Neutrophil (primary cell): ENCODE measurements at regions not wholly inside any gene's neighbourhood (a gene's known extent, or its start where the extent isn't known, plus 50 kb on each side); places are given as distances from the start of the nearest gene placed in this dataset.

Experiments used
- H3K27ac ChIP-seq: fragments of 200-600 bp; sonication (generic); 2 replicates; pipeline ENCODE4 v1.5.1; 2016; ENCODE audit warnings: mild to moderate bottlenecking, moderate library complexity
- H3K27me3 ChIP-seq: fragments of 200-600 bp; sonication (generic); 2 replicates; pipeline ENCODE4 v1.6.0; 2016; ENCODE audit warnings: mild to moderate bottlenecking
- H3K36me3 ChIP-seq: fragments of 200-600 bp; sonication (generic); 2 replicates; pipeline ENCODE4 v1.5.1; 2017
- H3K4me1 ChIP-seq, 2 experiments: fragments of 200-600 bp in 1 of 2; sonication (generic) in 1 of 2; 1 replicate in 1 of 2; 2 replicates in 1 of 2; pipeline versions ENCODE4 v1.5.1 to v1.6.1; 2013 to 2016; ENCODE audit warnings: low read depth in 1 of 2, low read length in 1 of 2, mild to moderate bottlenecking in 1 of 2, moderate library complexity in 1 of 2; ENCODE audit not compliant: control insufficient read depth in 1 of 2, insufficient read depth in 1 of 2
- H3K4me3 ChIP-seq, 2 experiments: fragments of 200-600 bp in 1 of 2; sonication (generic) in 1 of 2; 1 replicate in 1 of 2; 2 replicates in 1 of 2; pipeline ENCODE4 v1.5.1; 2013 to 2016; ENCODE audit warnings: low read depth in 1 of 2, low read length in 1 of 2, mild to moderate bottlenecking in 1 of 2, moderate library complexity in 1 of 2
- H3K9me3 ChIP-seq: fragments of 200-600 bp; sonication (generic); 2 replicates; pipeline ENCODE4 v1.5.1; 2016
- TF ChIP-seq, protein P1 (sequence below): fragments of 200-600 bp; sonication (generic); IDR thresholded peaks from 2 replicates; pipeline ENCODE4 v1.5.1; 2016; ENCODE audit warnings: antibody characterized with exemption

DNA sequence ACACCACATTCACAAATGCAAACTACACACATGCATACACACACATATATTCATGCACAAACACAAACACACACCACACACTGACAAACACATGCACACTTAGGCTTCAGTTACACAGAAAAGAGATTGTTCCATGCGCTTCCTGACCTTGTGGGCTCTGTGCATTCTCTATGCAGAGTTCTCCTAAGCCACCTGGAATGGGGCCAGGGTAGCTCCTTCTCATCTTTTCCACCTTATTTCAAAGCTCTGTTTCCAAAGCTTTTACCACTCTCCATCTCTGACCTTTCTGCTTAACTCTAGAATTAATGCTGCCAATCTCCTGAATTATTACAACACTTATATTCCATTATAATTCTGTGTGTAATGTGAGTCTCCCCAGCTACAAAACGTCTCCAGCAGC, 522.3 kb upstream of the MYT1L start:
- Histone ChIP-seq H3K9me3 (no peaks in the 10 kb centered on the region), H3K36me3 (no peaks in the 10 kb centered on the region), H3K4me1 (no peaks in the 10 kb centered on the region), H3K27me3 (no peaks in the 10 kb centered on the region), H3K4me3 (no peak overlapping the region), H3K27ac (no peak overlapping the region)
- TF ChIP-seq, protein P1, sequence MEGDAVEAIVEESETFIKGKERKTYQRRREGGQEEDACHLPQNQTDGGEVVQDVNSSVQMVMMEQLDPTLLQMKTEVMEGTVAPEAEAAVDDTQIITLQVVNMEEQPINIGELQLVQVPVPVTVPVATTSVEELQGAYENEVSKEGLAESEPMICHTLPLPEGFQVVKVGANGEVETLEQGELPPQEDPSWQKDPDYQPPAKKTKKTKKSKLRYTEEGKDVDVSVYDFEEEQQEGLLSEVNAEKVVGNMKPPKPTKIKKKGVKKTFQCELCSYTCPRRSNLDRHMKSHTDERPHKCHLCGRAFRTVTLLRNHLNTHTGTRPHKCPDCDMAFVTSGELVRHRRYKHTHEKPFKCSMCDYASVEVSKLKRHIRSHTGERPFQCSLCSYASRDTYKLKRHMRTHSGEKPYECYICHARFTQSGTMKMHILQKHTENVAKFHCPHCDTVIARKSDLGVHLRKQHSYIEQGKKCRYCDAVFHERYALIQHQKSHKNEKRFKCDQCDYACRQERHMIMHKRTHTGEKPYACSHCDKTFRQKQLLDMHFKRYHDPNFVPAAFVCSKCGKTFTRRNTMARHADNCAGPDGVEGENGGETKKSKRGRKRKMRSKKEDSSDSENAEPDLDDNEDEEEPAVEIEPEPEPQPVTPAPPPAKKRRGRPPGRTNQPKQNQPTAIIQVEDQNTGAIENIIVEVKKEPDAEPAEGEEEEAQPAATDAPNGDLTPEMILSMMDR, result no peak

DNA sequence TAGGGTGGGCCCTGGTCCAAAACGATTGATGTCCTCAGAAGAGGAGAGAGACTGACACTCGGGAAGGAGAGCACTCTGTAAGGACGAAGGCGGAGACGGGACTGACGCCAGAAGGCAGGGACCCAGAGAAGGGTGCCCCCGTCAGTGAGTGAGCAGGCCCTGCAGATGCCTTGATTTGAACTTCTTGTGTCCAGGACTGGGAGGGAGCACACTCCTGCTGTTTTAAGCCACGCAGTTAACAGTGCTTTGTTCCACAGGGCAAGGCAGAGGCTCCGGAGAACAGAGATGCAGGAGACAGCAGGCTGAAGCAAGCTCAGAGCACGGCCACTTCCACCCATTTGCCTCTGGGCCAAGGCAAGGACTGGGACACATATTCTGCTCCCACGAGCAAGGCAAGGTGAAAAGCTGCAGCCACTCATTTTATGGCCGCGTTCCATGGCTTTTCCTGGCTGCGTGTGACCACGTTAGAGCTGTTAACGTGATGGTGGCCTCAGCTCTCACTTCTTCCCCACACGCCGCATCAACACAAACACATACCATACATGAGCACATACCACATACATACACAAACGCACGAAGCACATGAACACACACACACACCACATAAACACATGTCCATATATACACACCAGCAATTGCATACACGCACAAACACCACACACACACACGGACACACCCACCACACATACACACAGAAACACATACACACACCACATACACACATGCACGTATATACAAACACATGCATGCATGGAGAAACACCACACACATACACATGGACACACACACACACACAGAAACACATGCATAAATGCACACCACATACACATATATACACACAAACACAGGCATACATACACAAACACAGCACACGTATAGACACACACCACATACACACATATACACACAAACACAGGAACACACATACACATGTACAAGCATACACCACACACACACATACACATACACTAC, 521.0 kb upstream of the MYT1L start:
- Histone ChIP-seq H3K36me3 (no peaks in the 10 kb centered on the region), H3K9me3 (no peaks in the 10 kb centered on the region), H3K27ac (no peak overlapping the region), H3K4me1 (no peaks in the 10 kb centered on the region), H3K27me3 (peaks cover 5% of the 10 kb centered on the region), H3K4me3 (no peak overlapping the region)
- TF ChIP-seq, protein P1, result no peak

DNA sequence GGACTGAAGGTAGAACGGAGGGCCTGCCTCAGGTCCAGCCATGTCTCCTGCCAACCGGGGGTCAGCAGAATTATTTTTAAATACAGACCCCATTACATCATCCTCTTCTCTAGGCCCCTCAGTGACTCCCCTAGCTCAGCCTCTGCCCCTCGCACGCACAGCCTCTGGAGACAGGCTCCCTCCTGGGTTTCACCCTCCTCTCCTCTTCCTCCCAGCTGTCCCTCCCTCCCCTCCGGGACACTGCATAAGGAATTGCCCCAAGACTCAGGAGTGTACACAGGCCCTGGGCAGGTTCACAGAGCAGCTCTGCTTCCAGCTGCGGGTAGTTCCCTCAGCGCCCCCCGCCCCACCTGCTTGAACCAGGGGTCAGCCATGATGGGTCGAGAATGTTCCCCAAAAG, 520.2 kb upstream of the MYT1L start:
- Histone ChIP-seq H3K36me3 (no peaks in the 10 kb centered on the region), H3K27ac (no peak overlapping the region), H3K4me1 (no peaks in the 10 kb centered on the region), H3K4me3 (no peak overlapping the region), H3K27me3 (peaks cover 13% of the 10 kb centered on the region), H3K9me3 (no peaks in the 10 kb centered on the region)
- TF ChIP-seq, protein P1, result no peak

DNA sequence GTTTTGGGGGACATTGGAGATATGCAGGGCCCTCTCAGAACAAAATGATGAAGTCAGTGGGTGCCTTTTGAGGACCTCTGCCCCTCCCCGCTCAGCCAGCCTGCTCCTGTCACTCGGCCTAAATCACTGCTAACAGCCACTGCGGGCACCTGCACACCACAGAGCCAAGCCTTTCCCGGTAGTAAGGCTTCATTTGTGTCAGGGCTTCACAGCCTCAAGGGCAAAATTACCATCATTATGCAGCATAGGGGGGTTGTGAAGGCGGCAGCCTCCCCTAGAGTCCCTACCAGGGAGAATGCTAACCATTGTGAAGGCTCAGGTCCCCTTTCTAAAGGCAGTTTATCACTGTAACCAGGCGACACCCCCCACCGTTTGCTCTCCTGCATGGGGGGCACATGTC, 519.8 kb upstream of the MYT1L start:
- Histone ChIP-seq H3K27me3 (peaks cover 14% of the 10 kb centered on the region), H3K4me3 (no peak overlapping the region), H3K27ac (no peak overlapping the region), H3K36me3 (no peaks in the 10 kb centered on the region), H3K4me1 (no peaks in the 10 kb centered on the region), H3K9me3 (no peaks in the 10 kb centered on the region)
- TF ChIP-seq, protein P1, result no peak

DNA sequence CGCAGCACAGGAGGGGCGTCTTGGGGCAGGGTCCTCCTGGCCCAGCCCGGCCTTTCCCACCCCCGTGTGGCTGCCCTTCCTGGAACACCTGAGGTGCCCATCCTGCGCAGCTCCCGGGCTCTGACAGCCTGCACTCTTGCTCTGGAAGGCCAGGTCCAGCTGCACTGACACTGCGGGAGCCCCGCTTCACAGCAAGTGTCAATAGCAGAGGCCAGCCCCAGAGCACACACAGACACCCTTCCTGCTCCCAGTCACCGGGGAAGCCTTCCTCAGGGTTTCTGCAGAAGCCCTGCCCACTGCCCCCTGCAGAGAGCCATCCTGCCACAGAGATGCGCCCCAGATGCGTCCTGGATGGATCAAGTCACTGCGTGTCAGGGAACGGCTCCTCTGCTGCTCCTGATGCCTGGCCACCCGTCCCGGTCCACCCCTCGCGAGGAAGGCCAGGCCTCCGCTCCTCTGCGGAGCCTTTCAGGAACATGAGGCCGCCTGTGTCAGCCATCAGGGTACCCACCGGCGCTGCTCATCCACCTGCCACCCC, 519.2 kb upstream of the MYT1L start:
- peaks cover 14% of the 10 kb centered on the region for H3K27me3 ChIP-seq
- H3K4me3 ChIP-seq, result no peak overlapping the region
- H3K27ac ChIP-seq, result no peak overlapping the region
- no peaks in the 10 kb centered on the region for H3K36me3 ChIP-seq
- H3K4me1 ChIP-seq, result no peaks in the 10 kb centered on the region
- H3K9me3 ChIP-seq, result no peaks in the 10 kb centered on the region
- TF ChIP-seq, protein P1, result no peak
